Pons (tissue), 1 donor: ENCODE measurements at regions not wholly inside any gene's neighbourhood (a gene's known extent, or its start where the extent isn't known, plus 50 kb on each side); places are given as distances from the start of the nearest gene placed in this dataset.

Experiments used
- DNase-seq: peaks from one replicate; pipeline ENCODE4 v3.0.0-alpha.2; 2016; ENCODE audit warnings: low spot score

DNA sequence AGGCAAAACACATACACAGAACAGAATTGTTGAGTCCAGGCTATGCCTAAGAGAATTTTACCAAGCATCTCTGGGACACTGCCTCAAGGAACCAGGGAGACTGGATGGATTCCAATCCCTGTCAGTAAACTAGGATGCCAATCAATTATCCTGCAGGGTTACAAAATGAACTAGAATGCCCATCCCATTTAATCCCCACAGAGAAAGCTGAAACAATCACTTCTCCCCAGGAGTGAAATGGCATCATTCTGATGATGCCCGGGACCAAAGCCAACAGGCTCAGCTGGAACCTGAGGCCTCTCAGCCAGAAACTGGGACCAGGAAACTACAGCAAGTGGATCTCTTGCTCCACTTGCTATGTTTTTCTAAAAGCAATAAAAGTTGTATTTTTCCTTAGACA is 130.0 kb upstream of the TJP1 start:
- DNase-seq = peak; percentile 94

- DNase-seq = no peak
Measured at GRCh38 chr15:29945943-29946596, 123.8 kb upstream of the TJP1 start.

GRCh38 chr15:29944925-29945324 is 122.7 kb upstream of the TJP1 start:
- no peak for DNase-seq

DNA sequence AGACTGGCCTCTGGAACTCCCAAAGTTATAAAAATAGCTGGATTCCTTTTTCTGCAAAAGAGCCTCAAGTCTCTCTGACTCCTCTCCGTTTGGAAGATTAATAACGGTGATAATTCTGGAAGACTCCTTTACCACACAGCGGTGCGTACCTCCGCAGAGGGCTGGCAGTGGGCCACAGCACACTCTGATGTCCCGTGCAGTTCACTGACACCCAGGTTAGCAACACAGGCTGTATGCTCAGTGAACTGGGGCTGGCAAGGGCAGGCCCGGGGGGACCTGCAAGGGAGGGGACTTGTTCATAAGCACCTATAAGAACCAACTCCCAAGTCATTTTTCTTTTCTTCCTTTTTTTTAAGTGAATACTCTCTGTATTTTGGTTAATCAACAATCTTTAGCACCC is 120.3 kb upstream of the TJP1 start:
- no peak for DNase-seq

GRCh38 chr15:29942143-29942542 is 119.9 kb upstream of the TJP1 start:
- peak; percentile 88 for DNase-seq

DNA sequence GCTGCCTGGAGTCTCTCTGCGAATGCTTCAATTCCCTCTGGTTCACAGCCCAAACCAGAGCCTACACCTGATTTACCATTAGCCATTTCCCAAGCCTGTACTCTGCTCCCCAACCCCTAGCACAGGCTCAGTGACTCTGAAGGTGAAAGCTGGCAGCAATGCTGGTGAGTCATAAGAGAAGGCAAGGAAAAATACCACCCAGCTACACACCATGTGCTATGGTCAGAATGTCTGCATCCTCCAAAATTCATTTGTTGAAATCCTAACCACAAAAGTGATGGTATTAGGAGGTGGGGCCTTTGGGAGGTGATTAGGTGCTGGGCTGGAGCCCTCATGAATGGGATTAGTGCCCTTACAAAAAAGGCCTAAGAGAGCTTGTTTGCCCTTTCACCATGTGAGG is 117.1 kb upstream of the TJP1 start:
- DNase-seq = no peak

DNA sequence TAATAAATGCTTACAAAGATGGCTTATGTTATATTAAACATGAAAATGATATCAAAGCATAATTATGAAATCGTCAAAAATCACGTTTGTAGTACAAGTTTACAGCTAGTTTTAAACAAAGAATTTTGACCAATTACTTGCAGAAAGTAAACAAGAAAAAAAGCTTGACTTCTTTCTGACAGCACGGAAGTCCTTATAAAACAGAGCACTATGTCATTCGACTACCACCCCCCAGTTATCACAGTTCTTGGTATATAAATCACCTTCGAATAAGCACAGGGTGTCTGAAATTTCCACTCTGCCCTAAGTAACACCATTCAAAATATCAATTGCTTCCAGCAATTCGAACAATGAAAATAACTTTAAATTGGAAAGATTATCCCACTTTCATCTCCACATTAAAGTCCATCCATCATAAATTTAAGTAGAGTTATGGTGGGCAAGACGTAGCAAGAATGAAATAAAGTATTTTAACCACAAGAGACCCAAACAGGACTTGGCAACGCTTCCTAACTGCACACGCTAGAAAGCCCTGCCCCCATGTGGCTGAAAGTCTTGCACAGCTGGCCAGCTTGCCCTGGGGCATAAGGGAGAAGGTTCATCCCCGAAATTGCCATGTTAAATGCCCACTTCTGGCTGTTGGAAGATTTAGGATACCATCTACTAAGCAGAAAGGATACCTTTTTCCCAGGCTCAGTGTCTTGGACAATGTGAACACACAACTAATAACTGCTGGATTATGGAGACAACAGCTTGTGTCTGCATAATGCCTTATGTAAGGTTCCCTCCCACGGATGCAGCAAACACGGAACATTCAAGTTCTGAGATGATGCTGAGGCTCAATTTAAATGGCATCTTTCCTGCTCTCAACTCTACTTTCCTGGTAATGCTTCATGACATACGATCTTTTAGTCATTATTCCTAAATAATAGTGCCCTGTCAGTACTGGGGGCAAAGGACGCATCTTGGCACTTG is 116.4 kb upstream of the TJP1 start:
- DNase-seq = no peak

- no peak for DNase-seq
Measured at GRCh38 chr15:29937956-29938355, 115.7 kb upstream of the TJP1 start.

- no peak for DNase-seq
Measured at GRCh38 chr15:29936353-29937049, 114.2 kb upstream of the TJP1 start.

- peak; percentile 38 for DNase-seq
Measured at GRCh38 chr15:29935296-29936004, 113.2 kb upstream of the TJP1 start.

DNA sequence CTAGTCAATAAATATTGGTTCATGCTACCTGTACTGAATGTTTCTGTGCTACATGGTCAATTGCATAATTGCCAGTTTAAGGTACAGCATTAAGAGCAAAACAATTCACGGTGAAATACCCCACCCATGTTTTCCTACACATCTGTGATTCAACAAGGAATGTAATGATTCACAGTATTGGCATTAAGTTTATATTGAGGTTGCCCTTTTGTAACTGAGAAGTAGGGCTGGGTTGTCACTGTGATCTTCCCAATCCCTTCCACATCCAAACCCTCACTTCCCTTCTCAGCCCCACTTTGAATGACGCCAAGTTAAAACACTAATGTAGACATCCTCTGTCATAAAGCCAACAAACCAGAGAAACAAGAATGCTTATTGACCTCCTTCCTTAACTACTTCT is 112.0 kb upstream of the TJP1 start:
- DNase-seq = no peak

DNA sequence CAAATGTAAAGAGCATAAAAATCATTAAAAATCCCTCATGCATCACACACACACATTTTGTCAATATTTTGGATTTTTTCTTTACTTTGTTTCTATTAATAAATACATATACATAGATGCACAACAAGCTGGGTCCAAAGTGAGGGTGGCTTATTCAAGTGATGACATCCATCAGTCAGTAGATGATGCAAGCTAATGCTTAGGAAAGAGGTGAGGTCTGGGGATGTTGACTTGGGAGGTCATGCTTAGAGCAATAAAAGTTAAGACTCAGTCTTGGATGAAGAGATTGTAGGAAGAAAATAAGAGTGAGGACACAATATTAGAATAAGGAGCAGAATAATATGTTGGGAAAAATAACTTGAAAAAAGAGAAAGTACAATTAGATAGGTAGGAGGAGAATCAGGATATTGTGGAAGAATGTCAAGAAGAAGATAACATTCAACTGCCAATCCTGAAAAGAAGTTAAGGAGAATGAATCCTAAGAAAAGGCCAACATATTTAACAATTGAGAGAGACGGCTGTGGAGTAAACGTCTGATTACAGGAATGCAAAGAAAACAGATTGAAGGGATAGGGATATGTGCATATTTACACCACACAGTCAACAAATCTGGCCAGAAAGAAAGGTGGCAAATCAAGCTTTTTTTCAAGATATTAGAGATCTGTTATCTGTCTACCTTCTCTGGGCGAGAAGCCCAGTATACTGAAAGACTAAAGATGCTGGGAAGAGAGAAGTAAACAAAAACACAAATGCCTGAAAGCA is 111.0 kb upstream of the TJP1 start:
- DNase-seq = no peak

DNA sequence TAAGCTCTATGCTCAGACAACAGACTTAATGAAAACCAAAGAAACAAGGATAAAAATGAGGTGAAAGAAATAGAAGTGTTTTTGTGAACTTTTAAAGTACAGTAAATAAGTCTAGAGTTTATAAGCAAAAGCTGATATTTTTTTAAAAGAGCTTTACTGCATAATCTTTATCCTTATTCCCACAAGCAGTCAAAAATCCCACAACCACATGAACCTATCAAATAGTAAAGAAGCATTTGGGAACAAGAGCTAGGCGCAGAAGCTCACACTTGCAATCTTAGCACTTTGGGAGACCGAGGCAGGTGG is 103.8 kb upstream of the TJP1 start:
- DNase-seq = no peak

GRCh38 chr15:29925227-29926082 is 103.2 kb upstream of the TJP1 start:
- DNase-seq = no peak

GRCh38 chr15:29924750-29925149 is 102.5 kb upstream of the TJP1 start:
- DNase-seq = no peak

GRCh38 chr15:29922191-29922590 is 99.9 kb upstream of the TJP1 start:
- no peak for DNase-seq

GRCh38 chr15:29921130-29921601 is 98.9 kb upstream of the TJP1 start:
- no peak for DNase-seq

- no peak for DNase-seq
Measured at GRCh38 chr15:29920515-29920914, 98.2 kb upstream of the TJP1 start.

- no peak for DNase-seq
Measured at GRCh38 chr15:29919380-29919881, 97.2 kb upstream of the TJP1 start.
